Glutamatergic neuron (in vitro differentiated cells): ENCODE measurements at regions not wholly inside any gene's neighbourhood (a gene's known extent, or its start where the extent isn't known, plus 50 kb on each side); places are given as distances from the start of the nearest gene placed in this dataset.

Source experiments
- DNase-seq: peaks from one replicate; pipeline ENCODE4 v3.0.0; 2022
- H3K27ac Mint-ChIP-seq: one replicate; pipeline ENCODE4 v1.8.0; 2020; ENCODE audit warnings: mild to moderate bottlenecking, mixed read lengths, inconsistent platforms; ENCODE audit not compliant: unreplicated experiment
- H3K27me3 Mint-ChIP-seq: one replicate; pipeline ENCODE4 v1.8.0; 2020; ENCODE audit warnings: mild to moderate bottlenecking, moderate library complexity, mixed read lengths, inconsistent platforms; ENCODE audit not compliant: unreplicated experiment
- H3K36me3 Mint-ChIP-seq: one replicate; pipeline ENCODE4 v1.8.0; 2020; ENCODE audit warnings: mild to moderate bottlenecking, mixed read lengths, inconsistent platforms; ENCODE audit not compliant: unreplicated experiment
- H3K4me1 Mint-ChIP-seq: one replicate; pipeline ENCODE4 v1.8.0; 2020; ENCODE audit warnings: mild to moderate bottlenecking, low read depth, mixed read lengths, inconsistent platforms; ENCODE audit not compliant: unreplicated experiment
- H3K4me3 Mint-ChIP-seq: one replicate; pipeline ENCODE4 v1.8.0; 2020; ENCODE audit warnings: mild to moderate bottlenecking, mixed read lengths, inconsistent platforms; ENCODE audit not compliant: unreplicated experiment
- H3K9me3 Mint-ChIP-seq: one replicate; pipeline ENCODE4 v1.8.0; 2020; ENCODE audit warnings: mild to moderate bottlenecking, moderate library complexity, mixed read lengths, inconsistent platforms; ENCODE audit not compliant: unreplicated experiment
- CTCF ChIP-seq: fragments of 200-600 bp; sonication (generic); IDR thresholded peaks from one replicate; pipeline ENCODE4 v1.5.0; 2021; ENCODE audit not compliant: partially characterized antibody, unreplicated experiment

- no peaks in the 10 kb centered on the region for H3K4me1 Mint-ChIP-seq
- H3K27me3 Mint-ChIP-seq = no peaks in the 10 kb centered on the region
- DNase-seq = no peak
- H3K9me3 Mint-ChIP-seq = no peaks in the 10 kb centered on the region
- no peak for TF ChIP-seq CTCF
- H3K27ac Mint-ChIP-seq = no peak overlapping the region
- H3K36me3 Mint-ChIP-seq = no peaks in the 10 kb centered on the region
- no peak overlapping the region for H3K4me3 Mint-ChIP-seq
Observed at GRCh38 chr14:84707830-84708229, 822.1 kb upstream of the FLRT2 start.

- no peak for DNase-seq
- Mint-ChIP-seq H3K4me3 (no peak overlapping the region), H3K27ac (no peak overlapping the region), H3K4me1 (no peaks in the 10 kb centered on the region), H3K27me3 (no peaks in the 10 kb centered on the region), H3K9me3 (no peaks in the 10 kb centered on the region), H3K36me3 (no peaks in the 10 kb centered on the region)
- no peak for TF ChIP-seq CTCF
Observed at GRCh38 chr14:84708865-84709264, 821.1 kb upstream of the FLRT2 start.

- TF ChIP-seq CTCF = no peak
- Mint-ChIP-seq H3K4me1 (no peaks in the 10 kb centered on the region), H3K36me3 (no peaks in the 10 kb centered on the region), H3K9me3 (no peaks in the 10 kb centered on the region), H3K4me3 (no peak overlapping the region), H3K27ac (no peak overlapping the region), H3K27me3 (no peaks in the 10 kb centered on the region)
- no peak for DNase-seq
Observed at GRCh38 chr14:84726471-84726870, 803.5 kb upstream of the FLRT2 start.

- peaks cover 2% of the 10 kb centered on the region for H3K9me3 Mint-ChIP-seq
- no peak for TF ChIP-seq CTCF
- DNase-seq = no peak
- no peak overlapping the region for H3K4me3 Mint-ChIP-seq
- no peaks in the 10 kb centered on the region for H3K27me3 Mint-ChIP-seq
- no peaks in the 10 kb centered on the region for H3K36me3 Mint-ChIP-seq
- peaks cover 13% of the 10 kb centered on the region for H3K4me1 Mint-ChIP-seq
- H3K27ac Mint-ChIP-seq = no peak overlapping the region
Observed at GRCh38 chr14:84749191-84749955, 780.6 kb upstream of the FLRT2 start.

- peaks cover 2% of the 10 kb centered on the region for H3K9me3 Mint-ChIP-seq
- peaks cover 13% of the 10 kb centered on the region for H3K4me1 Mint-ChIP-seq
- H3K4me3 Mint-ChIP-seq = no peak overlapping the region
- no peak for TF ChIP-seq CTCF
- no peaks in the 10 kb centered on the region for H3K36me3 Mint-ChIP-seq
- H3K27ac Mint-ChIP-seq = no peak overlapping the region
- peaks cover 2% of the 10 kb centered on the region for H3K27me3 Mint-ChIP-seq
- no peak for DNase-seq
Observed at GRCh38 chr14:84750284-84750683, 779.7 kb upstream of the FLRT2 start.
